ENCODE measurements at regions not wholly inside any gene's neighbourhood (a gene's known extent, or its start where the extent isn't known, plus 50 kb on each side); places are given as distances from the start of the nearest gene placed in this dataset.

GRCh38 chr4:31351695-31352094 is 631.5 kb downstream of the PCDH7 start:
- no peaks in the 10 kb centered on the region for H3K9me3 ChIP-seq (ENCODE audit: low read depth, low read length, poor library complexity, severe bottlenecking)
- no TSS peak for BruUV-seq (replicated peaks)
- H3K36me3 ChIP-seq (ENCODE audit: insufficient read depth, low read length, poor library complexity, severe bottlenecking): no peaks in the 10 kb centered on the region
- CTCF ChIA-PET: no interaction called here
- no peak for DNase-seq (ENCODE audit: low spot score)
- intact Hi-C loops (cut with micrococcal nuclease; ENCODE audit: unreplicated experiment): no loop called here
- no peak for TF ChIP-seq EZH2 (IDR thresholded peaks at IDR 0.05; ENCODE audit: borderline replicate concordance, low read depth, low read length, poor library complexity, severe bottlenecking)
- no peaks in the 10 kb centered on the region for H3K4me1 ChIP-seq (ENCODE audit: insufficient read depth, low read length, poor library complexity, severe bottlenecking)
- POLR2A ChIA-PET (ENCODE audit: low non-redundant PET): no interaction called here
- H3K4me3 ChIP-seq (ENCODE audit: low read depth, low read length, poor library complexity, severe bottlenecking): no peak overlapping the region
- no peaks in the 10 kb centered on the region for H3K27me3 ChIP-seq (replicated peaks; ENCODE audit: insufficient read depth, low read depth, low read length, poor library complexity)
- H3K27ac ChIP-seq (ENCODE audit: low read depth, low read length, poor library complexity, severe bottlenecking): no peak overlapping the region

GRCh38 chr4:31356839-31357238 is 636.7 kb downstream of the PCDH7 start:
- CTCF ChIA-PET: no interaction called here
- POLR2A ChIA-PET (ENCODE audit: low non-redundant PET): interaction anchor here (0.6 kb wide), 1 partner anchor 640 kb away, joined by 3 read pairs; no protein-coding TSS in a partner anchor
- intact Hi-C loops (cut with micrococcal nuclease; ENCODE audit: unreplicated experiment): no loop called here
- TF ChIP-seq CTCF (conservative IDR thresholded peaks at IDR 0.05; ENCODE audit: low read depth, low read length) (no peak), EZH2 (IDR thresholded peaks at IDR 0.05; ENCODE audit: borderline replicate concordance, low read depth, low read length, poor library complexity, severe bottlenecking) (no peak)
- no peak overlapping the region for H3K27ac ChIP-seq (ENCODE audit: low read depth, low read length, poor library complexity, severe bottlenecking)
- no peak overlapping the region for H3K4me3 ChIP-seq (ENCODE audit: low read depth, low read length, poor library complexity, severe bottlenecking)
- H3K27me3 ChIP-seq (replicated peaks; ENCODE audit: insufficient read depth, low read depth, low read length, poor library complexity): no peaks in the 10 kb centered on the region
- H3K4me1 ChIP-seq (ENCODE audit: insufficient read depth, low read length, poor library complexity, severe bottlenecking): peaks cover 3% of the 10 kb centered on the region
- no peaks in the 10 kb centered on the region for H3K9me3 ChIP-seq (ENCODE audit: low read depth, low read length, poor library complexity, severe bottlenecking)
- BruUV-seq (replicated peaks): no TSS peak
- no peak for DNase-seq (ENCODE audit: low spot score)
- no peaks in the 10 kb centered on the region for H3K36me3 ChIP-seq (ENCODE audit: insufficient read depth, low read length, poor library complexity, severe bottlenecking)

- CTCF ChIA-PET: no interaction called here
- no TSS peak for BruUV-seq (replicated peaks)
Observed at GRCh38 chr4:31360786-31361185, 640.6 kb downstream of the PCDH7 start.

More at GRCh38 chr4:31360786-31361185, 640.6 kb downstream of the PCDH7 start:
- Histone ChIP-seq H3K27ac (ENCODE audit: low read depth, low read length, poor library complexity, severe bottlenecking) (no peak overlapping the region), H3K27me3 (replicated peaks; ENCODE audit: insufficient read depth, low read depth, low read length, poor library complexity) (no peaks in the 10 kb centered on the region), H3K4me3 (ENCODE audit: low read depth, low read length, poor library complexity, severe bottlenecking) (no peak overlapping the region), H3K9me3 (ENCODE audit: low read depth, low read length, poor library complexity, severe bottlenecking) (no peaks in the 10 kb centered on the region), H3K4me1 (ENCODE audit: insufficient read depth, low read length, poor library complexity, severe bottlenecking) (peaks cover 3% of the 10 kb centered on the region), H3K36me3 (ENCODE audit: insufficient read depth, low read length, poor library complexity, severe bottlenecking) (no peaks in the 10 kb centered on the region)
- intact Hi-C loops (cut with micrococcal nuclease; ENCODE audit: unreplicated experiment): no loop called here
- DNase-seq (ENCODE audit: low spot score): peak; percentile 42
- no peak for TF ChIP-seq CTCF (conservative IDR thresholded peaks at IDR 0.05; ENCODE audit: low read depth, low read length)
- no peak for TF ChIP-seq EZH2 (IDR thresholded peaks at IDR 0.05; ENCODE audit: borderline replicate concordance, low read depth, low read length, poor library complexity, severe bottlenecking)
- POLR2A ChIA-PET (ENCODE audit: low non-redundant PET): no interaction called here
